ENCODE measurements at regions not wholly inside any gene's neighbourhood (a gene's known extent, or its start where the extent isn't known, plus 50 kb on each side); places are given as distances from the start of the nearest gene placed in this dataset.

GRCh38 chr12:90659060-90659459 lies 295.9 kb downstream of the CCER1 start:
- TF ChIP-seq CTCF (IDR thresholded peaks at IDR 0.05) (no peak), POLR2A (IDR thresholded peaks at IDR 0.05) (no peak)
